NCI-H1417 (cell line): ENCODE measurements at regions not wholly inside any gene's neighbourhood (a gene's known extent, or its start where the extent isn't known, plus 50 kb on each side); places are given as distances from the start of the nearest gene placed in this dataset.
A peak's percentile ranks its signal among the peaks of the same experiment; 100 is the strongest.

Experiments
- DNase-seq, 3 experiments: peaks; one replicate each; lab custom pipeline; 2025; lab: John Stamatoyannopoulos, UW

- no peak for DNase-seq
Observed at GRCh38 chr1:36608272-36608671, 125.6 kb upstream of the CSF3R start.

GRCh38 chr1:36607263-36607651 is 124.5 kb upstream of the CSF3R start:
- DNase-seq: no peak

GRCh38 chr1:36606641-36607262 is 124.0 kb upstream of the CSF3R start:
- no peak for DNase-seq

- DNase-seq: no peak
Observed at GRCh38 chr1:36605942-36606640, 123.4 kb upstream of the CSF3R start.

GRCh38 chr1:36603461-36603860 is 120.7 kb upstream of the CSF3R start:
- no peak for DNase-seq

- peak; percentile 70 to 87 (median 79) for DNase-seq
Observed at GRCh38 chr1:36602184-36602583, 119.5 kb upstream of the CSF3R start.

GRCh38 chr1:36599828-36600227 is 117.1 kb upstream of the CSF3R start:
- no peak for DNase-seq

GRCh38 chr1:36597514-36597913 is 114.8 kb upstream of the CSF3R start:
- no peak for DNase-seq

GRCh38 chr1:36595921-36596320 is 113.2 kb upstream of the CSF3R start:
- no peak for DNase-seq

- DNase-seq: no peak
Observed at GRCh38 chr1:36595349-36595748, 112.6 kb upstream of the CSF3R start.

GRCh38 chr1:36594023-36594422 is 111.3 kb upstream of the CSF3R start:
- peak; percentile 52 to 80 (median 61) for DNase-seq

- DNase-seq: no peak
Observed at GRCh38 chr1:36591278-36591677, 108.6 kb upstream of the CSF3R start.

GRCh38 chr1:36590771-36591170 is 108.1 kb upstream of the CSF3R start:
- DNase-seq: no peak

GRCh38 chr1:36590264-36590663 is 107.6 kb upstream of the CSF3R start:
- no peak for DNase-seq

- DNase-seq: peak in 1 of 3 experiments; percentile 83
Observed at GRCh38 chr1:36588972-36589371, 106.3 kb upstream of the CSF3R start.

- peak in 2 of 3 experiments; percentile 52 to 70 for DNase-seq
Observed at GRCh38 chr1:36585569-36586548, 103.1 kb upstream of the CSF3R start.

GRCh38 chr1:36584874-36585453 is 102.3 kb upstream of the CSF3R start:
- DNase-seq: no peak

GRCh38 chr1:36583980-36584782 is 101.5 kb upstream of the CSF3R start:
- DNase-seq: no peak

- no peak for DNase-seq
Observed at GRCh38 chr1:36583080-36583479, 100.4 kb upstream of the CSF3R start.

GRCh38 chr1:36582066-36582755 is 99.5 kb upstream of the CSF3R start:
- DNase-seq: no peak

GRCh38 chr1:36580524-36580923 is 97.8 kb upstream of the CSF3R start:
- DNase-seq: peak in 2 of 3 experiments; percentile 36 to 55
